Left cardiac atrium (tissue), 4 donors: ENCODE measurements at regions not wholly inside any gene's neighbourhood (a gene's known extent, or its start where the extent isn't known, plus 50 kb on each side); places are given as distances from the start of the nearest gene placed in this dataset.
A peak's percentile ranks its signal among the peaks of the same experiment; 100 is the strongest.

ENCODE experiments used
- ATAC-seq, 2 donors: fragments of 200-7000 bp; cut with Tn5 transposase; one replicate each; pipeline ENCODE4 v1.9.1; 2020; ENCODE audit warnings: mild to moderate bottlenecking in 2 of 2, moderate library complexity in 2 of 2
- DNase-seq: peaks from one replicate; pipeline ENCODE4 v3.0.0-alpha.2; 2020
- intact Hi-C, 2 donors: fragments of 100-400 bp; cut with DNase I; formaldehyde crosslinking; loops; one replicate each; pipeline versions ENCODE4 v1.14.1 to v1.15.1; 2022 to 2023
- donor health status: DM: no; HTN: yes; CAD: no.
- donor health status: DM: no; HTN: yes; CAD: no; lungs with severe emphysema.
- donor health status: DM: yes; HTN: yes; CAD: no.
- donor health status: Dilated cardiomyopathy.

DNA sequence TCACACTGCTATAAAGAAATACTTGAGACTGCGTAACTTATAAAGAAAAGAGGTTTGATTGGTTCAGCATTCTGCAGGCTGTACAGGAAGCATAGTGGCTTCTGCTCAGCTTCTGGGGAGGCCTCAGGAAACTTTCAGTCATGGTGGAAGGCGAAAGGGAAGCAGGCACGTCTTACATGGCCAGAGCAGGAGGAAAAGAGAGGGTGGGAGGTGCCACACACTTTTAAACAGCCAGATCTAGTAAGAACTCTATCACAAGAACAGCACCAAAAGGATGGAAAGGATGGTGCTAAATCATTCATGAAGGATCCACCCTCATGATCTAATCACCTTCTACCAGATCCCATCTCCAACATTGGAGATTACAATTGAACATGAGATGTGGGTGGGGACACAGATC lies 145.5 kb upstream of the OSR1 start:
- ATAC-seq (no peak), DNase-seq (no peak)
- intact Hi-C loops, result no loop called here

DNA sequence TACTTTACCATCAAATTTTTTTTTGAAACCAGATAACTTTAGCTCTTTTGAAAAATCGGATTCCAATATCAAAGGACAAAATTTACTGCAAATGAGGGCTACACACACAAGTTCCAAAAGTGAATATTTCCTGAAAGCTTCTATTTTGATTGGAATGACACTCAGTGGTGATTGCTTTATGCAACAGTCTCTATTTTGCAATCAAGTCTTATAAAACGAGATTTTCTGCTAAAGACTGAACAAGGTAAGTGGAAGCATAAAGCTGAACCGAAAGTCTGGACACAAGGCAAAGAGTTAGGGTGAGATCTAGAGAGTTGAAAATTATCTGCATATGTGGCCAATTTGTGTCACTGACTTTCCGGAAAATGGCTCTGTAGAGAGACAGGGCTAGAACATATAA lies 145.0 kb upstream of the OSR1 start:
- intact Hi-C loops, result no loop called here
- ATAC-seq, result no peak

DNA sequence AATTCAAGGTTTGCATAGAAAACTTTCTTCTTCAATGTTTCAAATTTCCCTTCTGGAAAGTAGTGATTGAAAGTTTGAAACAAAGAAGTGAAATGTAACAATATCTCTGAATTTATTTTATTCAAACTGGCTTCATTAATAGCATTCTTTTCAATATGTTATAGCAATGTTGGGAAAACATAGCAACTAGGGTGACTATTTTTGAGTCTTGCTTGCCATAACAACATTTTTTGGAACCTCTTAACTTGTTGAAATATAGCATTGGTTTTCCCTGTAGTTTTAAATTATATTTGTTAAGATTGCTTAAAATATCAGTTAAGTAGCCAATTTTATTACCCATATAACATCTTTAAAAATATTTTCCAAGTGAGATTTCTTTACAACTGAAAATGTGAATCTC lies 141.7 kb upstream of the OSR1 start:
- intact Hi-C loops, result no loop called here
- ATAC-seq (no peak), DNase-seq (no peak)

More for the DNA sequence above, 145.0 kb upstream of the OSR1 start:
- no peak for DNase-seq

DNA sequence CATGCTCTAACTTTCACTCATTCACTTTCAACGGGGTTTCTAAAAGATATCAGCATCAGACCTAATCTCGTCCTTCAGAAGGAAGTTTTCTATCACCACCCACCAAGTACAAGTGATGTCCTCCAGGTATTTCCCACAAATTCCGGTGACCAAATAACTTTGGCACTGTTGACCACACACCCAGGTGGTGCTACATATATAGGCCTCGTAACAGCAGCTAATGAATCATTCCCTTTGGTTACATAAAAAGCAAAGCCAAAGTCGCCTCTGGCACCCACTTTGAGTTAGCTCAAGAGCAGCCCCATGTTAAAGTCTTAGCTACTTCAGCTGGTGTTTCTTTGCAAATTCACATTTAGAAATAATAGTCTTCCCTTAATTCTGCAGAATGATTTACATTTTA lies 138.2 kb upstream of the OSR1 start:
- intact Hi-C loops, result no loop called here
- ATAC-seq, result no peak
- no peak for DNase-seq

DNA sequence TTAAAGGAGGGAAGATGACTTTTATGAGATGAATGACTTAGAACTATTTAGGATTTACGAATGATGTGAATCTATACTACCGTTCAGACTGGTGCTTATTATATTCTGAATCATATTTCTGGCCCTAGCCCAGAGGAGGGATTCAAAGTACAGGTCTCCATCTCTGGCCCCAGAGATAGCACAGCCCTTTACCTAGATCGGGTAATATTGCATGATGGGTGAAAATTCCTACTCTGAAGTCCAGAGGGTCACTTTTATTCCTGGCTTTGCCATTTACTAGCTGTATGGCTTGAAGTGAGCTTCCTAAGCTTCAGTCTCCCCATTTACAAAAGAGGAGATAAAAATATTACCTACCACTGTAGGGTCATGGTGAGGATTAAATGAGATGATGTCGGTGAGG lies 135.8 kb upstream of the OSR1 start:
- no peak for ATAC-seq
- no peak for DNase-seq
- intact Hi-C loops, result no loop called here

DNA sequence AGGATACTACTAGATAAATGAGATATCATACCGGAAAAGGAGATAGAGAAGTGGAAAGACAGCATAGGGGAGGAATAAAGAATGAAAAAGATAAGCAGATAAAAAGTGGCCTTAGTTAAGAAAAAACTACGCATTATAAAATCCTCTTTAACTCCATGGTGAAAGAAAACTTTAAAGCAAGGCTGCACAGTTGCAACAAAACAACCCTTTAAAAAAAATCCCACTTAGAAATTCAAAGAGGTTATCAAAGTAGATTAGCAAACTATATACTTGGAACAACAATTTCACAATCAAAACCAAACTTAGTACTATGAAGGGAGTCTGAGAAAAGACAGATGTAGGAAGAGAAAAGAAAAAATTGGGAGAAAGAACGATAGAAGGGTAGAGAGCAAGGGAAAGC lies 133.4 kb upstream of the OSR1 start:
- no peak for ATAC-seq
- intact Hi-C loops, result no loop called here
- DNase-seq, result no peak

DNA sequence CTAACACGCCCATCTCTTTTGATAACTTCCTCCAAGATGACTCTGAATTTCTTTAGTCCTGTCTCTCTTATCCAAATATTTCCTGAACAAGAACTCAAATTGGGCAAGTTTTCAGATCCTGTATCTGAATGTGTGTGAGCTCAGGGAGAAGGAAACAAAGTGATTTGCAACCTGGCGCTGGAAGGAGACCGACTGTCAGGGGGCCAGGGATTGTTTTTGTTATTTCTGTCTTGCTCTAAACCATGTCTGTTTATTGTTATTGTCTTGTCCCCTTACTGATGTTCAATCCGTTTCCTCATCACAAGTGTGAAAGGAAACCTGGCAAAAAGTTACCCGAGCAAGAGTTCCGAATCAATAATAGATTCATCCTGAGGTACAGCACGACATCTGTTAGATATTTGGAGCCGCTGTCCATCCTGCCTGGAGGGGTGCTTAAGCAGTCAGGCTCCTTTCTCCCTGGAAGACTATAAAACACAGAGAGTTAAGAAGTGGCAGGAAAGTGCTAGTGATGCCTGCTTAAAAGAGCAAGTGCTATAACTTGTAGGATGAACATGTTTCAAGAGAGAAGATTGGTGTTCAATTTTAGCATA lies 132.5 kb upstream of the OSR1 start:
- intact Hi-C loops, result no loop called here
- DNase-seq (no peak), ATAC-seq (no peak)

DNA sequence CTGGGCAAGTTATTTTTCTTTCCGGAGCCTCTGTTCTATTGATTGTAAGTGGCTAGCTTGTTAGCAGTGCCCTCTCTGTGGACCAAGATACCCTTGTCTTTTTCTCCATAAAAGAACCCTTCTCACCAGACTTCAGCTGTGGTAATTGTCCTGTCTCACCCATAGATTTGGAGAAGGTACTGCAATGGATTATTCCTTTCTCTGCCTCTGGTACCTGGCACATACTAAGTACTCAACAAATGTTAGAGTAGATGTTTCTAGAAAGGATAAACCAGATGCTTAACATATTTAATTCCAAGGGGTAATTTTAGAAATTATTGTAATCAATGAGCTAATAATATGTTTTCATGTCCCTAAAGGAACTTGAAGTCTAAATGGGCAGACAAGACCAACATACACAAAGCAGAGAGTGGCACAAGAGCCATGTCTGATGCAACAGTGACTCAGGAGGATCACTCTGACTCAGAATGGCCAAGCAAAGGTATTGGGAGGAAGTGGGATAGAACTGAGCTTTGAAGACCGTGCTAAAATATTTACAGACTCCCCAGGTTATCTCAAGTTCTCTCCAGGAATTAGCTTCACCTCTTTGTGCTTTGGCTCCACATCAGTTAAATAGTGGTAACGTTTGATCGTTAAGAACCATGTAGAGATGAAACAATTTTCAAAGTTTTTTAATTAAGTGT lies 129.7 kb upstream of the OSR1 start:
- intact Hi-C loops, result no loop called here
- ATAC-seq, result no peak
- no peak for DNase-seq

DNA sequence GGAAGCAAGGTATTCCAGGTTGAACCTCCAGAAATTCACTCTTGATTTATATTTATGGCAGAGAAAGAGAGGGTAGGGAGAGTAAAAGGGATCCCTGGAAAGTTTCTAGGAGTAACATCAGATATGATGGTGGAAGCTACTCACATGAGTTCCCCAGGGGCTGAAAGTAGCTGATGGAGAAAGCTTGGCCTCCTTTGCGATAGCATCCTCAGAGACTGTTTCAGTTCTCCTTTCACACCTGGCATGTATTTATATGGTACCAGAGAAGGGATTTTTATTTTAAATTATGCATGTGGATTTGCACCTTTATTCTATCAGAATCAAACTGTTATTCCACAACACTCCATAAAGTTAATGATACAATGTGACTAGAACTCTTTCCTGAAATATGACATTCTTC lies 126.3 kb upstream of the OSR1 start:
- ATAC-seq (no peak), DNase-seq (no peak)
- intact Hi-C loops, result no loop called here

DNA sequence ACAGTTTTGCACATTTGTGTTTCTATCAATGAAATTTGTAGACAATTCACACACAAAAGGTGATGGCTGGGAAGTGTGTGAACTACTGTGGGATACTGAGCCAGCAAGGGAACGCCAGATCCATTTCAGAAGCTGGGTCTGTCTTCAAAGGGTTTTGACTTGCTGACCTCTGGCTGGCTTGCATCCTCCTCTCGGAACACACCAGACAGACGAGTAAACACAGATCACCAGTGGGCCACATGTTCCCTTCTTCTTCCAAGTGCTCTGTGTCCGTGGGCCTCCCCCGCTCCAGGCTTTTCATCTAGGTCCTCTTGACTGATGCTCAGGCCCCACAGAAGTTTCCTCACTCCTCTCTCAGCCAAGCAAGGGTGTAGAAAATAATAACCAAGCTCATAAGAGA lies 122.2 kb upstream of the OSR1 start:
- no peak for DNase-seq
- ATAC-seq, result no peak
- intact Hi-C loops, result no loop called here

DNA sequence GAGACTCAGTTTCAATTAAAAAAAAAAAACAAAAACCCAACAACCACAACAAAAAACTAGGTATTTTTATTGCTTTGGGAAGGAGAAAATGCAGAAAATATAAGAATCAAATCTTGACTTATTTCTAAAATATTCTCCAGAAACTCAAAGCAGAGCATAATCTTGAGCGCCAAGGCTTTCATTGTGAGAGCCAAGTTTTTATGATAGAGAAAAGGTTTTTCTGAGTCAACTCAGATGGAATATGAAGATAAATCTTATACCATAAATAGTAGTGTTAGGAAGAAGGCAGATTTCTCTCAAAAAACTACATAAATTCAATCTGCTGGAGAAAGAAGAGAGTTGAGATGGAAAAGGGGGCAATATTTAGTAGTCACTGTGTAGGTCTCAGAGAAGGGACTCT lies 121.2 kb upstream of the OSR1 start:
- intact Hi-C loops, result no loop called here
- ATAC-seq (no peak), DNase-seq (no peak)

DNA sequence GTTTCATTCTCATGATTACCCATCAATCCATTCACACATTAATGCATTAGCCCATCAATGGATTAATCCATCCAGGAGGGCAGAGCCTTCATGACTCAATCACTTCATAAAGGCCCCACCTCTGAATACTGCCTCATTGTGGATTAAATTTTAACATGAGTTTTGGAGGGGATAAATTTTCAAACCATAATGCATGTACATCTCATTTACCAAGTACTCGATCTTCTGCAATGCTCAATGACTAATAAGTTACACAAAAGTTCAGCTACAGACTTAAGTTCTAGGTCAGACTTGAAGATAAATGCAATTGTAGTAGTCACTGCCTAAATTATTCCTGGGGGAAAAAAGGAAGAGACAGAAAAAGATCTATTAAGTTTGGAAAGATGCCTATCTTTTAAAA lies 120.0 kb upstream of the OSR1 start:
- ATAC-seq (no peak), DNase-seq (no peak)
- intact Hi-C loops, result no loop called here

DNA sequence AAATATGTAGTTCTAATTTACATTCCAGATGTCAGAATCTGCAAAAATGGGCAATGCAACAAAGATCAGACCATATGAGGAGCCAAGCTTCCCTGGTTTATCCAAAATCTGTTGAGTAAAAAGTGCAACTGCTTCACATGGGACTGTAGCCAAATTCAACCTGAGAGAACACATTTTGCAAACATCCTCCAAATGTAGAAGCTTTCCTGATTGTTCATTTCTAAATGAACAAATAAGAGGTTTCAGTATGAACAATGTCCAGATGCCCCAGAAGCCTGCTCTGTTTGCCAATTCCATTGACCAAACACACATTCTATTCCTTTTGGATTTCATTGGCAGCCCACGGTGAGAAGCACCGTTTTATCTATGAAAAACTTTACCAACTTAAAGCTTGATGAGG lies 117.9 kb upstream of the OSR1 start:
- DNase-seq (no peak), ATAC-seq (no peak)
- intact Hi-C loops, result no loop called here

DNA sequence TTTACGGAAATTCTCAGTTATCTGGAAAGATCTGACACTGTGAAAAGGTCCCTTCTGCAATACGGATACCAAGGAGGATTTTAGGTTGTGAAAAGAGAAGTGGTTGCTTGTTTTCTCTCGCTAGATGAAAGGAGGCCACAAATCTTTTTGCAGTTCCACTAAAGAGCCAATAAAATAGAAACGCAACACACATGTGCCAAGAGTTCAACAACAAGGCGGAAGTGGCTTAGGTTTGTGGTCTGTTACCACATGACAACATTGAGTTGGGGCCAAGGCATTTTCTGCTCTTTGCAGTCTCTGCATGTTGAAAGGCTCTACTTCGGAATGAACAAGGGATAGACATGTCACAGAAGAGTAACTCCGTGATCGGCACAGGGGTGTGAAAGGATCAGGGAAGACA lies 115.7 kb upstream of the OSR1 start:
- no peak for DNase-seq
- intact Hi-C loops, result no loop called here
- peak in 1 of 2 donors; percentile 63 for ATAC-seq

DNA sequence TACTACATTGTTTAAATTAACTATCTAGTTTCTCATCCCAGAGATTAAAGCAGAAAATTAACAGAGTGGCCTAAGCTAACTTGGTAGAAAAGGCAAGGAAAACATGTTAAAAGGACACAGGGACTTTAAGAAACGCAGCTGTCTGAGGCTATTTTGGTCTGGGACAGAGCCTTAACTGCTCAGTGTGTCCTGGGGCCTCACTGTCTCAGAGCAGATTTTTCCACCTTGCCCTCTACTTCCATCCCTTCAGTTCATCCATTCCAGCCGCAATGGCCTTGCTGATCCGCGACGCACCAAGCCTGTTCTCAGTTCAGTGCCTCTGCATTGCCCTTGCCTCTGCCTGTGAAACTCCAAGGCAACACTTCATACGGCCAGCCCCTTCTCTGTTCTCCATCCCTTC lies 114.9 kb upstream of the OSR1 start:
- no peak for DNase-seq
- intact Hi-C loops, result no loop called here
- no peak for ATAC-seq

DNA sequence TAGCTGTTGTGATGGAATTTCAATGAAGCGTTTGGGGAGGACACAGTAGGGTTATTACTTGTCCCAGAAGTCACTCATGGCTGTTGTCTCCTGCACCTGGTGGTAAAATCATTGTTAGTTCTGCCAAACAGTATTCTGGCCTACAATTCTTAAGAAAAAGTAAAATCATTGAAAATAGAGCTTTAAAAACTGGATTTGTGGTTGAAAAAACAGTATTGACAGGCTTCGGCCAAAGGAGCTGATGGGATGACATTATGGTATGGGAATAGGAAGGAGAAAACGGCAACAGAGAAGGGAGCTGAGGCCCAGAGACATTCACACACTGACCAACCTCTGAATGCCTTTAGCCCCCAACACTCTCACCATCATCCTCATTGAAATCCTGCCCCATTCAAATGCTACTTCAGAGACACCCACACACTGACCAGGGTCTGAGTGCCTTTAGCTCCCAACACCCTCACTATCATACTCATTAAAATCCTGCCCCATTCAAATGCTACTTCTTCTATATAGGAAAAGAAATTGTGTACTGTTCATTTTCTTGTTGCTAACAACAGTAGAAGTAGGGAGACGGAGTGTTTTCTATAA lies 114.1 kb upstream of the OSR1 start:
- DNase-seq, result no peak
- ATAC-seq, result no peak
- intact Hi-C loops, result no loop called here

DNA sequence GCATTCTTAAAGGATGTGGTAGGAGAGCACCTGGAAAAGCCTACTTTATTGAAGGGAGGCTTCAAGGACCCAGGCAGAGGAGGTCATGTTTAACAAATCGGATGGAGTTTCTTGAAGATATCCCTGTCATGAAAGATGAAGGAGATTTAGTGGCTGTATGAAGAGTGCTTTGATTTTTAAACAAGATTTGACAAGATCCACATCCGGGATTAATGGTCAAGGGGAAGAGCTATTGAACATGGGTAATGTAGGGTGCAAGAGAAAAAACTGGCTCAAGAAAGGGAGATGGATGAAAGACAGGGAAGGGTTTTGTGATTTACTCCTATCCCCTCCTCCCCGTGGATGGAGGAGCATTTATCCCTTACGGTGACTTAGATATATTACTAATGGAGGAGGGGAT lies 113.1 kb upstream of the OSR1 start:
- no peak for DNase-seq
- intact Hi-C loops, result no loop called here
- no peak for ATAC-seq

DNA sequence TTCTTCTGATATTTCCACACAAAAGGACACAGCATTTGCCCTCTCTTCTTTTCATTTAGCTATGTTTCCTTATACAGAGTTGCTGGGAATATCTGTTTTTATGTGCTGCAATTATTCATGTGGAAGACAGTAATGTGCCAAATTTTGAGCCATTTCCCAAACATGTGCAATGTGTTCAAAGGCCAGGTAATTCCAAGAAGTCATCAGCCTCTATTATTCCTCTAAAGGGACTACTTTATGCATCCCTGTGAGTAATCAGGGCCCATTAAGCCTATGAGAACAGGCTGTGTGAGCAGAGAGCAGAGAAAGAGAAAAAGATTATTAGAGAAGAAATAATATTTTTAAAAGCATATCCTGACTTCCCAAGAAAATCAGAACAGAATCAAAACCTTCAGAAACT lies 107.6 kb upstream of the OSR1 start:
- intact Hi-C loops, result no loop called here
- DNase-seq (no peak), ATAC-seq (no peak)

DNA sequence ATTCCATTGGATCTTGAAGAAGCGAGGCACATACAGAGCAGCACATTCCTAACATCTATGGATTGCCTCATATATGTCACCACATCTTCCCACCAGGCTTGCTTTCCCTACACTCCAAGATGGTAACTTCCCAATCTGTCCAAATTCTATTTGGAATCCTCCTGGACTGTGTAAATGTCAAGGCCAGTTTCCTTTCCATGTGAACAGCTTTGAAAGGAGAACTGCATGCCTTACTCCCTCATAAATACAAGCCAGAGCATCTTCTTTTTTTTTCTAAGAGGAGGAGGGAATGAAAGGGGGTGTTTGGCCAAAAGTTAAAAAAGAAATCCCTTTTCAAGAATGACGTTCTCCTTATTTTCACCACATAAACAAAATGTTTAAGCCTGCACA lies 103.8 kb upstream of the OSR1 start:
- intact Hi-C loops, result no loop called here
- no peak for DNase-seq
- ATAC-seq, result no peak

DNA sequence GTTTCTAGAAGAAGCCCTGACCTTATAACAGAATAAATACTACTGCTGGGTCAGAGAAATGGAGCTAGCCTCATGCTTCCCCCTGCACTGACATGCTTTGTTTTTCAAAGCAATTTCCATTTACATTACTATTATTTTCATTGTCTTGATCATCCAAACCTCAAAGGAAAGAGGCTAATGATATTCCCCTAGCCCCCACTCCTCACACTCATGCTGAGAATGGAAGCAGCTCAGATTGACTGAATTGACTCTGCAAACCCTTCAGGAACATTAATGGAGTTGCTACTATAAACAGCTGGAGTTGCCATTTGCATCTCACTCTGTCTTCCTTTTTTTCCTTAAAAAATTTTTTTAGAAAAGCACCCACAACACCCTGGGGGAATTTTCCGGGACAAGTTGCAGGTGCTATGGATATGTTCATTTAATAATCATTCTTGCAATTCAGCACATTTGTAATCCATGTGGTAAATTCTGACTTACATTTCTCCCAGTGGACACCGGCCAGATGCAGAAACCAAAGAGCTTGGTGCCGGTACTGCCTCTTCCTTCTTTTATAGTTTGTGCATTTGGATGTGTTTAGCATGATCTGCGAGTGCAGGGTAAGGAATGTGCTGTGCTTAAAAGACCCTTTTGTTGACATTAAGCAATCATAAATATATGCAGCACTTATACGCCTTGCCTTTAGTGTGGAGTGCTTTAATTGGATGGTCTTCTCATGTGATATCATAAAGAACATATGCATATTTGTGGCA lies 103.3 kb upstream of the OSR1 start:
- intact Hi-C loops, result no loop called here
- no peak for ATAC-seq
- DNase-seq, result no peak

DNA sequence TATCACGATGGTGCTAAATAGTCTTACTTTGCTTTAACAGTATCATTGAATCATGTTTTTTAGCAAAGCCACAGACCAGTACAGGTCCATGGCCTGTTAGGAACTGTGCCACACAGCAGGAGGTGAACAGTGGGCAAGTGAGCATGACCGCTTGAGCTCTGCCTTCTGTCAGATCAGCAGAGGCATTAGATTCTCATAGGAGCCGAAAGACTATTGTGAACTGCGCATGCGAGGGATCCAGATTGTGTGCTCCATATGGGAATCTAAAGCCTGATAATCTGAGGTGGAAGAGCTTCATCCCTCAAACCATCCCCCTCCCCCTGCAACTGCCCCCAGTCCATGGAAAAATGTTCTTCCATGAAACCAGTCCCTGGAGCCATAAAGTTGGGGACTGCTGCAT lies 102.3 kb upstream of the OSR1 start:
- DNase-seq (no peak), ATAC-seq (no peak)
- intact Hi-C loops, result no loop called here
